ENCODE measurements at regions not wholly inside any gene's neighbourhood (a gene's known extent, or its start where the extent isn't known, plus 50 kb on each side); places are given as distances from the start of the nearest gene placed in this dataset.

DNA sequence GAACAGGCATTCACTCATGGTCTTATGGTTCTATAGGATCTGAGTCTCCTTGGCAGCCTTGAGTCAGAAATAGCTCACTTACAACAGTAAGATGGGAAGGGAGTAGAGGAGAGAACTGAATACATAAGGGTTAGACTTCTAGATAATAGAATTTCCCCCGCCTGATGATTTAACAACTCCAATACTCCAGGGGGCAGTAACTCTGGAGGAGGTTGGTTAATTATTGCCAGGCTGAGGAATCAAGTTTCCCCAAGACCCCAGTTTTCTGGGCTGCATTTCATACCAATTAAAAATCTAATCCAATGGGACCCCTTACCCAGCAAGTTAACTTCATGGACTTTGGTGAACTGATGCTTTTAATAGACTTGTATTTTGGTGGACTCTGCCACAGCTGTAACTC is 94.2 kb upstream of the MOCS1 start:
- no peak overlapping the region for H3K4me3 ChIP-seq (ENCODE audit: control insufficient read depth, low read depth, low read length)
- no peak for DNase-seq (ENCODE audit: low read depth)
- TF ChIP-seq, protein P1, sequence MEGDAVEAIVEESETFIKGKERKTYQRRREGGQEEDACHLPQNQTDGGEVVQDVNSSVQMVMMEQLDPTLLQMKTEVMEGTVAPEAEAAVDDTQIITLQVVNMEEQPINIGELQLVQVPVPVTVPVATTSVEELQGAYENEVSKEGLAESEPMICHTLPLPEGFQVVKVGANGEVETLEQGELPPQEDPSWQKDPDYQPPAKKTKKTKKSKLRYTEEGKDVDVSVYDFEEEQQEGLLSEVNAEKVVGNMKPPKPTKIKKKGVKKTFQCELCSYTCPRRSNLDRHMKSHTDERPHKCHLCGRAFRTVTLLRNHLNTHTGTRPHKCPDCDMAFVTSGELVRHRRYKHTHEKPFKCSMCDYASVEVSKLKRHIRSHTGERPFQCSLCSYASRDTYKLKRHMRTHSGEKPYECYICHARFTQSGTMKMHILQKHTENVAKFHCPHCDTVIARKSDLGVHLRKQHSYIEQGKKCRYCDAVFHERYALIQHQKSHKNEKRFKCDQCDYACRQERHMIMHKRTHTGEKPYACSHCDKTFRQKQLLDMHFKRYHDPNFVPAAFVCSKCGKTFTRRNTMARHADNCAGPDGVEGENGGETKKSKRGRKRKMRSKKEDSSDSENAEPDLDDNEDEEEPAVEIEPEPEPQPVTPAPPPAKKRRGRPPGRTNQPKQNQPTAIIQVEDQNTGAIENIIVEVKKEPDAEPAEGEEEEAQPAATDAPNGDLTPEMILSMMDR (conservative IDR thresholded peaks at IDR 0.05; ENCODE audit: control insufficient read depth, insufficient read depth, low read depth, low read length) = no peak

DNA sequence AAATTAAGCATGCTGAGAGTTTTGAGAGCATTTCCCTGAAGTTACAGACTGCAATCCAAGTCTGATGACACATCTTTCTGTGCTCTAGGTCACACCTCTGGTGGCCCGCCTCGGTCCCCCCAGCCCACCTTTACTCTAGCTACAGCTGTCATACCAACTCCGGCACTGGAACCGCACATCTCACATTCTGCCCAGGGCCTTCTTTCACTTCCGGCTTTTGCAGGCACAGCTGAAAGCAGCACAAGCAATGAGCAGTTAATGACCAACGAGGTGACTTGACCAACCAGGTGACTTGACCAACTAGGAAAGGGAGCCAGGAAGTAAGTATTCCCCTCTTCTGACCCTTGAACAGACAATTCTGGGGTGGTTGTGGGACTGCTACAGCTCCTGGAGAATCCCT is 88.6 kb upstream of the MOCS1 start:
- DNase-seq (ENCODE audit: low read depth) = no peak
- TF ChIP-seq, protein P1 (conservative IDR thresholded peaks at IDR 0.05; ENCODE audit: control insufficient read depth, insufficient read depth, low read depth, low read length) = no peak
- no peak overlapping the region for H3K4me3 ChIP-seq (ENCODE audit: control insufficient read depth, low read depth, low read length)

DNA sequence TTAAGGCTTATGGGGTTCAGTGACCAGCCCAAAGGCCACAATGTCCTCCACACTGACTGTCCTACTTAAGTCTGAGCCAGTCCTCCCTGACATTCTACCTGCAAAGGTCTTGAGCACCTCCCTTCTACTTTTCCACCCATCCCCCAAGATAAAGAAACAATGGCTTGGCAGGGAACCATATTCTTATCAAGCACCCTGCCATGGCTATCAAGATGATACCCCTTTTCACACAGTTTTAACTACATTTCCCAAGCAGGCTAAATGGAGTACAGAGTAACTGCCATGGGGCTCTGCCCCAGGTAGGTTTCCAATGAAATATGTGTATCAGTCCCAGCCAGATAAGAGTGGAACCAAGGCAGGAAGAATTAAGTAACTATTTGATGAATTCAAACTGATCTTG is 85.9 kb upstream of the MOCS1 start:
- TF ChIP-seq, protein P1 (conservative IDR thresholded peaks at IDR 0.05; ENCODE audit: control insufficient read depth, insufficient read depth, low read depth, low read length) = no peak
- DNase-seq (ENCODE audit: low read depth) = no peak
- no peak overlapping the region for H3K4me3 ChIP-seq (ENCODE audit: control insufficient read depth, low read depth, low read length)

DNA sequence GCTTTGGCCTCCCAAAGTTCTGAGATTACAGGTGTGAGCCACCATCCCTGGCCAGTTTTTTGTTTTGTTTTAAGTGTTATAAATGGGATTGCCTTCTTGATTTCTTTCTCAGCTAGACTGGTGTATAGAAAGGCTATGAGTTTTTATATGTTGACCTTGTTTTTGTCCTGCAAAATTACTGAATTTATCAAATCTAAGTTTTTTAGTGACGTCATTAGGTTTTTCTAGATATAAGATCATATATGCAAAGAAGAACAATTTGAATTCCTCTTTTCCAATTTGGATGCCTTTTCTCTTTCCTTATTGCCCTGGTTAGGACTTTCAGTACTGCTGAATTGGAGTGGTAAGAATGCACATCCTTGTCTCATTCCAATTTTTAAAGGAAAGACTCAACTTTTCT is 81.3 kb upstream of the MOCS1 start:
- no peak for DNase-seq (ENCODE audit: low read depth)
- TF ChIP-seq, protein P1 (conservative IDR thresholded peaks at IDR 0.05; ENCODE audit: control insufficient read depth, insufficient read depth, low read depth, low read length) = no peak
- H3K4me3 ChIP-seq (ENCODE audit: control insufficient read depth, low read depth, low read length) = no peak overlapping the region

DNA sequence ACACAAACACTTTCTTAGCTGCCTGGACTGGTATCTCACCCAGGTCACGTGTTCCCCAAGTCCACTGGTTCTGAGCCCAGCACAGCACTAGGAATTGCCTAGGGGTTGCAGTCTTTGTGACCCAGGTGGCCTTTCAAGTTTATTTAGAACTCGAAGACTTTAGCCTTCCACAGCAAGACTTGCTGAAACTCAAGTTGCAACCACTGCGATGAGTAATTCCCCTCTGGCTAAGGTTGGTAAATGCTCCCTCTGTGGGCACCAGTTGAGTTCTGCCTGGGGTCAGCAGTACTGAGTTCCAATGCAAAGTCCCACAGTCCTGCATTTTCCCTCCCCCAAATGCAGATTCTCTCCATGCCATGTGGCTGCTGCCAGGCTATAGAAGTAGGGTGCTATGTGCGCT is 77.6 kb upstream of the MOCS1 start:
- DNase-seq (ENCODE audit: low read depth) = no peak
- no peak overlapping the region for H3K4me3 ChIP-seq (ENCODE audit: control insufficient read depth, low read depth, low read length)
- TF ChIP-seq, protein P1 (conservative IDR thresholded peaks at IDR 0.05; ENCODE audit: control insufficient read depth, insufficient read depth, low read depth, low read length) = no peak

DNA sequence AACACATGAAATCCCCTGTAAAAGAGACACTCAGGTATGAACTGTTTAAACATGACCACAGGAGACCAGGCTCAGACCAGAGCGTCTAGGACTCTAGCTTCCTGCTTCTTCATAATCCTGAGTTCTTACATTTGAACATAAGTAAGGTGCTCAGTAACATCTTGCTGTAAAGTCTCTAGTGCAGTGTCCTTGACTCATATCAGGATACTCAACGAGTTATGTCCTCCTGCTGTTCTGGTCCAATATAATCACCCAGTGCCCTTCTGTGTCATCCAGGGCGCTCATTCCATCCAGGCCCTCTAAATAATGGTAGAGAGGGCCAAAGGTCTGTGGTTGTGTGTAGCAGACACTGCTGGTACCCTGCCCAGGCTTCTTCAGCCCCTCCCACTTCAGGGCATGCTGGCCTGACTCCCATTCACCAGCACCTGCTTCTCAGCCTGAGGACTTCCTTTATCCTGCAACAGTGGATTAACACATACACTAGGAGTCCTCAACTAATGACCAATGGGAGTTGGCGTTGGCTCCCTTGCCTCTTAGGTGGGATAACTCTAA is 66.8 kb upstream of the MOCS1 start:
- DNase-seq (ENCODE audit: low read depth) = no peak
- TF ChIP-seq, protein P1 (conservative IDR thresholded peaks at IDR 0.05; ENCODE audit: control insufficient read depth, insufficient read depth, low read depth, low read length) = no peak
- H3K4me3 ChIP-seq (ENCODE audit: control insufficient read depth, low read depth, low read length) = no peak overlapping the region

Data from fibroblast of mammary gland (primary cell).